ENCODE measurements at regions not wholly inside any gene's neighbourhood (a gene's known extent, or its start where the extent isn't known, plus 50 kb on each side); places are given as distances from the start of the nearest gene placed in this dataset.

- TF ChIP-seq CTCF (IDR thresholded peaks at IDR 0.05; ENCODE audit: low read length) (no peak), EZH2 (IDR thresholded peaks at IDR 0.05; ENCODE audit: borderline replicate concordance, low read length) (no peak)
Observed at GRCh38 chr4:123986268-123986798, 589.7 kb downstream of the SPRY1 start.
